CD4-positive, alpha-beta memory T cell (primary cell): ENCODE measurements at regions not wholly inside any gene's neighbourhood (a gene's known extent, or its start where the extent isn't known, plus 50 kb on each side); places are given as distances from the start of the nearest gene placed in this dataset.

Source experiments
- CTCF ChIA-PET: fragments of 350-600 bp; sonication (Branson Sonifier 250); formaldehyde crosslinking; loops from one replicate; lab custom pipeline; 2021; ENCODE audit warnings: inconsistent platforms; ENCODE audit not compliant: partially characterized antibody; lab: Charles Lee
- POLR2A ChIA-PET: fragments of 350-600 bp; sonication (Branson Sonifier 250); formaldehyde crosslinking; loops from one replicate; lab custom pipeline; 2021; ENCODE audit not compliant: partially characterized antibody; lab: Charles Lee
- DNase-seq, 5 donors: peaks; one replicate each; pipeline versions ENCODE4 v3.0.0 to v3.0.0-alpha.2; 2020 to 2022; ENCODE audit warnings: mixed read lengths in 1 of 5
- H3K27ac ChIP-seq: one replicate; pipeline ENCODE4 v1.7.0; 2013; ENCODE audit warnings: low read depth, low read length
- H3K27me3 ChIP-seq: 2 replicates; pipeline ENCODE4 v1.7.0; 2013; ENCODE audit warnings: mild to moderate bottlenecking, low read length, moderate library complexity; ENCODE audit not compliant: insufficient read depth
- H3K36me3 ChIP-seq: 2 replicates; pipeline ENCODE4 v1.7.0; 2013; ENCODE audit warnings: mild to moderate bottlenecking, low read length, moderate library complexity; ENCODE audit not compliant: insufficient read depth
- H3K4me1 ChIP-seq: 2 replicates; pipeline ENCODE4 v1.7.0; 2013; ENCODE audit warnings: mild to moderate bottlenecking, low read length, moderate library complexity; ENCODE audit not compliant: insufficient read depth
- H3K4me3 ChIP-seq, 2 donors: one replicate each; pipeline ENCODE4 v1.7.0; 2013; ENCODE audit warnings: low read length in 2 of 2, mild to moderate bottlenecking in 1 of 2
- H3K9me3 ChIP-seq, 2 donors: one replicate each; pipeline ENCODE4 v1.7.0; 2013; ENCODE audit warnings: low read length in 2 of 2, control low read depth in 1 of 2; ENCODE audit not compliant: control insufficient read depth in 1 of 2
- H3K27ac Mint-ChIP-seq, 7 donors: one replicate each; pipeline ENCODE4 v1.8.0; 2020 to 2021; ENCODE audit warnings: mixed read lengths in 7 of 7, mild to moderate bottlenecking in 6 of 7, inconsistent platforms in 3 of 7, moderate library complexity in 3 of 7
- H3K27me3 Mint-ChIP-seq, 2 donors: one replicate each; pipeline ENCODE4 v1.8.0; 2020 to 2021; ENCODE audit warnings: mixed read lengths in 2 of 2
- H3K36me3 Mint-ChIP-seq, 2 donors: one replicate each; pipeline ENCODE4 v1.8.0; 2020 to 2021; ENCODE audit warnings: mixed read lengths in 2 of 2, inconsistent platforms in 1 of 2, mild to moderate bottlenecking in 1 of 2
- H3K4me1 Mint-ChIP-seq, 4 donors: one replicate each; pipeline ENCODE4 v1.8.0; 2020 to 2021; ENCODE audit warnings: mixed read lengths in 4 of 4, mild to moderate bottlenecking in 1 of 4
- H3K4me3 Mint-ChIP-seq, 8 donors: one replicate each; pipeline ENCODE4 v1.8.0; 2020 to 2021; ENCODE audit warnings: mixed read lengths in 8 of 8, mild to moderate bottlenecking in 7 of 8, moderate library complexity in 6 of 8, inconsistent platforms in 3 of 8
- H3K9me3 Mint-ChIP-seq, 8 donors: one replicate each; pipeline ENCODE4 v1.8.0; 2020 to 2021; ENCODE audit warnings: mixed read lengths in 8 of 8, mild to moderate bottlenecking in 5 of 8, inconsistent platforms in 3 of 8, moderate library complexity in 1 of 8
- intact Hi-C: fragments of 100-400 bp; cut with micrococcal nuclease; formaldehyde crosslinking; loops from one replicate; pipeline ENCODE4 v1.15.1; 2023

DNA sequence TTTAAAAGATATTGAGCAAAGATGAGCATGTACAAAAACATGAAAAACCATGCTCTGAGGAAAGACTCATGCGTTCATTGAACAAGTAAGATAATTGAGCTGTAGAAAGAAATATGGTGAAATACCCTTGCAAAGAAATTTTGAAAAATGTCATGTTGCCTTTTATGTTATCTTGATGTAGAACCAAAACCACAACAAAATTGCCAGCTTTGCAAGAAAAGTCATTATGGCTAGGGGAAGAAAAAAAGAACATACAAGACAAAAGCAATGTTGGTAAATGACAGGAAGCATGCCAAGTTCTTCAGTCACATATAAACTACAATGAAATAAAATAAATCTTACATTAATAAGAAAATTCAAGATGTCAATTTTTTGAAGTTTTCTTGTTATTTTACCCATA is 368.0 kb downstream of the IRX1 start:
- no peaks in the 10 kb centered on the region for H3K27me3 ChIP-seq
- H3K9me3 Mint-ChIP-seq: peaks cover 0 to 32% (median 14%) of the 10 kb centered on the region in 8 donors
- intact Hi-C loops: no loop called here
- POLR2A ChIA-PET: no interaction called here
- no peaks in the 10 kb centered on the region for H3K4me1 Mint-ChIP-seq
- CTCF ChIA-PET: interaction anchor here (0.6 kb wide), 1 partner anchor 10 kb away, joined by 3 read pairs; no protein-coding TSS in a partner anchor
- no peak overlapping the region for H3K27ac ChIP-seq
- no peaks in the 10 kb centered on the region for H3K36me3 Mint-ChIP-seq
- H3K27me3 Mint-ChIP-seq: no peaks in the 10 kb centered on the region
- no peak for DNase-seq
- H3K4me3 ChIP-seq: no peak overlapping the region
- H3K36me3 ChIP-seq: no peaks in the 10 kb centered on the region
- H3K4me3 Mint-ChIP-seq: no peak overlapping the region
- no peaks in the 10 kb centered on the region for H3K4me1 ChIP-seq
- H3K9me3 ChIP-seq: no peaks in the 10 kb centered on the region
- H3K27ac Mint-ChIP-seq: no peak overlapping the region

DNA sequence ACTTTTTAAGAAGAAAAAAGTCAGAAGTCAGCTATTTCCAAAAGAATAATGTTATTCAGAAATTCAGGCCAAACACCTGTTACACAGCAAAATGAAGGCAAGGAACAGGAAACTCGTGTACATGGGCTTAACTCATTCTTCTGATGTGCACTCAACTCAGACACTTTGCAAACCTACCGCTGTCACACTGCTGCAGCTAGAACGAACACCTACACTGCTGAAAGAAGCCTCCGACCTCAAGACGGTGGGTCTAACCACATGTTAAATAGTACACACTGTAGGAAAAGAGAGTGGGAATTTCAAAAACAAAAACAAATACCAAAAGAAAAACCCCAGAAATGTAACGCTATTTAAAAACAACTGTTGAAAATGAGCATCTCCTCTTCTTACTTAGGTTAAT is 384.5 kb downstream of the IRX1 start:
- no peak overlapping the region for H3K4me3 ChIP-seq
- no peak overlapping the region for H3K4me3 Mint-ChIP-seq
- intact Hi-C loops: no loop called here
- no peak overlapping the region for H3K27ac ChIP-seq
- CTCF ChIA-PET: no interaction called here
- H3K4me1 Mint-ChIP-seq: no peaks in the 10 kb centered on the region
- no peaks in the 10 kb centered on the region for H3K4me1 ChIP-seq
- no peaks in the 10 kb centered on the region for H3K36me3 Mint-ChIP-seq
- peaks cover 0 to 24% (median 13%) of the 10 kb centered on the region in 8 donors for H3K9me3 Mint-ChIP-seq
- H3K27ac Mint-ChIP-seq: no peak overlapping the region
- no peaks in the 10 kb centered on the region for H3K36me3 ChIP-seq
- DNase-seq: no peak
- no peaks in the 10 kb centered on the region for H3K27me3 ChIP-seq
- H3K9me3 ChIP-seq: no peaks in the 10 kb centered on the region
- no peaks in the 10 kb centered on the region for H3K27me3 Mint-ChIP-seq
- POLR2A ChIA-PET: no interaction called here

- Mint-ChIP-seq H3K9me3 (peaks cover 3 to 17% (median 7%) of the 10 kb centered on the region in 8 donors), H3K27ac (no peak overlapping the region), H3K4me1 (no peaks in the 10 kb centered on the region), H3K4me3 (no peak overlapping the region), H3K36me3 (no peaks in the 10 kb centered on the region), H3K27me3 (no peaks in the 10 kb centered on the region)
- DNase-seq: no peak
- Histone ChIP-seq H3K4me1 (no peaks in the 10 kb centered on the region), H3K27ac (no peak overlapping the region), H3K36me3 (no peaks in the 10 kb centered on the region), H3K9me3 (no peaks in the 10 kb centered on the region), H3K4me3 (no peak overlapping the region), H3K27me3 (no peaks in the 10 kb centered on the region)
- ChIA-PET POLR2A (no interaction called here), CTCF (no interaction called here)
- intact Hi-C loops: no loop called here
Measured at GRCh38 chr5:3987867-3988266, 392.2 kb downstream of the IRX1 start.

DNA sequence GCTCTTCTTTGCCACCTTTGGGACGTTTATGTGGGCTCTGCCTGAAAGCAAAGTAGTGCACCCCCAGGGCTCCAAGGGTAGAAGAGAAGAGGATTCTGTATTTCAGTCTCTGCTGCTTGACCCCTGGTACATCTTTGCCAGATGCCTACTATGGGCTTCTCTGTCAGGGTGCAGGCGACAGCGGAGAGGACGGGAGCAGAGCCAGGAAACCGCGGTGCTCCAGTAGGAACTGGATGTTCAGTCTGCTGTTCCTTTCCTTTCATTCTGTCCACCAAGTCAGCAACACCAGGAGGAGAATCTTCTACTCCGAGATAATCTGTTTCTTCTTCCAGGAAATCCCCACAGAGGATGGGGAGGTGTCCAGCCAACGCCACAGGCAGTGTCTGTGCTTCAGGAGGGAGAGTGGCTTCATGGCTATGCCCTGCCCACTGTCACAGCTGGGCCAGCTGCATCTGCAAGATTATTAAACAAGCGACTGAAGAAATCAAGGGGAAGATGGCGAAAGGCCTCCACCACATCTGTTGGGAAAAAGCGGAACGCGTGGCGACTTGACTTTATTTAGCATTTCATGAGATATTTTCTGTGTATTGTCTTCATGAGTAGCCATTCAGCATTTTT is 398.3 kb downstream of the IRX1 start:
- H3K4me1 Mint-ChIP-seq: no peaks in the 10 kb centered on the region
- no peak overlapping the region for H3K4me3 ChIP-seq
- peaks cover 3 to 16% (median 8%) of the 10 kb centered on the region in 8 donors for H3K9me3 Mint-ChIP-seq
- no peak overlapping the region for H3K27ac ChIP-seq
- H3K27ac Mint-ChIP-seq: no peak overlapping the region
- intact Hi-C loops: no loop called here
- no peak for DNase-seq
- no peaks in the 10 kb centered on the region for H3K27me3 Mint-ChIP-seq
- no peaks in the 10 kb centered on the region for H3K4me1 ChIP-seq
- H3K36me3 ChIP-seq: no peaks in the 10 kb centered on the region
- H3K36me3 Mint-ChIP-seq: no peaks in the 10 kb centered on the region
- ChIA-PET POLR2A (no interaction called here), CTCF (no interaction called here)
- H3K4me3 Mint-ChIP-seq: no peak overlapping the region
- H3K9me3 ChIP-seq: peaks cover 0 to 4% of the 10 kb centered on the region in 2 donors
- no peaks in the 10 kb centered on the region for H3K27me3 ChIP-seq

DNA sequence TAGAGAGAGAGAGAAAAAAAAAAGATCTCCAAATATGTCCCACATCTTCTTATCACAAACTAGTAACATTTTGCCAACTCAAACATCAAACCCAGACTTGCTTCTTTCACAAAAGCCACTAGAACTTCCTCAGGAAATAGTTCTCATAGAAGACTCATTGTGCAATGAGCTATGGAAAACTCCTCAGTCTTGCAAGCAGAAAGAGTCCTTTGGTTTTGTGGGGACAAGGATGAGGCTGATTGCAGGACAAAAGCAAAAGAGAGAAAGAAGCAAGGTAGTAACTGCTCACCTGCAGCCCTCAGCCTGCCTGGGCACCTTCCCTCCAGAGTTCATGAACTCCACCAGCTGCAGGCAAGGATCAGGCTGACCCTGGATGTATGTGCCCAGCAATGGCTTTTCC is 399.0 kb downstream of the IRX1 start:
- H3K4me1 Mint-ChIP-seq: no peaks in the 10 kb centered on the region
- ChIA-PET POLR2A (no interaction called here), CTCF (no interaction called here)
- peaks cover 0 to 4% of the 10 kb centered on the region in 2 donors for H3K9me3 ChIP-seq
- no peaks in the 10 kb centered on the region for H3K4me1 ChIP-seq
- no peak overlapping the region for H3K27ac Mint-ChIP-seq
- H3K27ac ChIP-seq: no peak overlapping the region
- H3K4me3 Mint-ChIP-seq: no peak overlapping the region
- DNase-seq: no peak
- H3K4me3 ChIP-seq: no peak overlapping the region
- H3K27me3 Mint-ChIP-seq: no peaks in the 10 kb centered on the region
- H3K9me3 Mint-ChIP-seq: peaks cover 4 to 17% (median 10%) of the 10 kb centered on the region in 8 donors
- H3K27me3 ChIP-seq: no peaks in the 10 kb centered on the region
- intact Hi-C loops: no loop called here
- H3K36me3 ChIP-seq: no peaks in the 10 kb centered on the region
- H3K36me3 Mint-ChIP-seq: no peaks in the 10 kb centered on the region

GRCh38 chr5:3995954-3996619 is 400.5 kb downstream of the IRX1 start:
- intact Hi-C loops: no loop called here
- Mint-ChIP-seq H3K9me3 (peaks cover 5 to 23% (median 12%) of the 10 kb centered on the region in 8 donors), H3K4me1 (no peaks in the 10 kb centered on the region), H3K27ac (no peak overlapping the region), H3K4me3 (no peak overlapping the region), H3K27me3 (no peaks in the 10 kb centered on the region), H3K36me3 (no peaks in the 10 kb centered on the region)
- H3K36me3 ChIP-seq: no peaks in the 10 kb centered on the region
- DNase-seq: no peak
- H3K4me1 ChIP-seq: no peaks in the 10 kb centered on the region
- CTCF ChIA-PET: no interaction called here
- H3K27me3 ChIP-seq: no peaks in the 10 kb centered on the region
- H3K9me3 ChIP-seq: peaks cover 0 to 4% of the 10 kb centered on the region in 2 donors
- POLR2A ChIA-PET: no interaction called here
- H3K4me3 ChIP-seq: no peak overlapping the region
- H3K27ac ChIP-seq: no peak overlapping the region

GRCh38 chr5:3996707-3997336 is 401.2 kb downstream of the IRX1 start:
- Histone ChIP-seq H3K27me3 (no peaks in the 10 kb centered on the region), H3K27ac (no peak overlapping the region), H3K36me3 (no peaks in the 10 kb centered on the region), H3K4me1 (no peaks in the 10 kb centered on the region), H3K9me3 (peaks cover 0 to 4% of the 10 kb centered on the region in 2 donors), H3K4me3 (no peak overlapping the region)
- no peak overlapping the region for H3K27ac Mint-ChIP-seq
- no peak for DNase-seq
- ChIA-PET CTCF (no interaction called here), POLR2A (no interaction called here)
- H3K36me3 Mint-ChIP-seq: no peaks in the 10 kb centered on the region
- H3K27me3 Mint-ChIP-seq: no peaks in the 10 kb centered on the region
- peaks cover 0 to 22% (median 11%) of the 10 kb centered on the region in 8 donors for H3K9me3 Mint-ChIP-seq
- intact Hi-C loops: no loop called here
- H3K4me3 Mint-ChIP-seq: no peak overlapping the region
- H3K4me1 Mint-ChIP-seq: no peaks in the 10 kb centered on the region
